ENCODE measurements at regions not wholly inside any gene's neighbourhood (a gene's known extent, or its start where the extent isn't known, plus 50 kb on each side); places are given as distances from the start of the nearest gene placed in this dataset.

GRCh38 chr6:47983491-47983890 lies 127.5 kb downstream of the PTCHD4 start:
- H3K9me3 Mint-ChIP-seq (ENCODE audit: insufficient read depth): no peaks in the 10 kb centered on the region
- no peaks in the 10 kb centered on the region for H3K27me3 Mint-ChIP-seq (ENCODE audit: low read depth)
- DNase-seq: no peak
- H3K4me3 Mint-ChIP-seq: no peak overlapping the region
- ChIA-PET CTCF (no interaction called here), POLR2A (no interaction called here)
- H3K4me1 Mint-ChIP-seq (ENCODE audit: low read depth): no peaks in the 10 kb centered on the region
- no peaks in the 10 kb centered on the region for H3K36me3 Mint-ChIP-seq (ENCODE audit: low read depth)
- no peak for ATAC-seq
- no peak overlapping the region for H3K27ac Mint-ChIP-seq

GRCh38 chr6:47977314-47977713 lies 133.7 kb downstream of the PTCHD4 start:
- no peak overlapping the region for H3K4me3 Mint-ChIP-seq
- CTCF ChIA-PET: no interaction called here
- POLR2A ChIA-PET: interaction anchor here (0.6 kb wide), 1 partner anchor 835 kb away, joined by 4 read pairs; no protein-coding TSS in a partner anchor
- H3K27ac Mint-ChIP-seq: no peak overlapping the region
- ATAC-seq (no peak), DNase-seq (no peak)
- no peaks in the 10 kb centered on the region for H3K4me1 Mint-ChIP-seq (ENCODE audit: low read depth)
- H3K9me3 Mint-ChIP-seq (ENCODE audit: insufficient read depth): no peaks in the 10 kb centered on the region
- no peaks in the 10 kb centered on the region for H3K27me3 Mint-ChIP-seq (ENCODE audit: low read depth)
- H3K36me3 Mint-ChIP-seq (ENCODE audit: low read depth): no peaks in the 10 kb centered on the region

GRCh38 chr6:47974106-47974505 lies 136.9 kb downstream of the PTCHD4 start:
- ChIA-PET POLR2A (no interaction called here), CTCF (no interaction called here)
- no peaks in the 10 kb centered on the region for H3K27me3 Mint-ChIP-seq (ENCODE audit: low read depth)
- H3K4me1 Mint-ChIP-seq (ENCODE audit: low read depth): no peaks in the 10 kb centered on the region
- ATAC-seq (no peak), DNase-seq (no peak)
- no peaks in the 10 kb centered on the region for H3K9me3 Mint-ChIP-seq (ENCODE audit: insufficient read depth)
- no peak overlapping the region for H3K4me3 Mint-ChIP-seq
- H3K27ac Mint-ChIP-seq: no peak overlapping the region
- H3K36me3 Mint-ChIP-seq (ENCODE audit: low read depth): no peaks in the 10 kb centered on the region

GRCh38 chr6:47970826-47971225 lies 140.2 kb downstream of the PTCHD4 start:
- Mint-ChIP-seq H3K4me1 (ENCODE audit: low read depth) (no peaks in the 10 kb centered on the region), H3K4me3 (no peak overlapping the region), H3K27me3 (ENCODE audit: low read depth) (no peaks in the 10 kb centered on the region), H3K36me3 (ENCODE audit: low read depth) (no peaks in the 10 kb centered on the region), H3K9me3 (ENCODE audit: insufficient read depth) (no peaks in the 10 kb centered on the region), H3K27ac (no peak overlapping the region)
- CTCF ChIA-PET: no interaction called here
- ATAC-seq (no peak), DNase-seq (no peak)
- POLR2A ChIA-PET: no interaction called here

GRCh38 chr6:47967843-47968242 lies 143.2 kb downstream of the PTCHD4 start:
- H3K27ac Mint-ChIP-seq: no peak overlapping the region
- ATAC-seq: no peak
- no peaks in the 10 kb centered on the region for H3K9me3 Mint-ChIP-seq (ENCODE audit: insufficient read depth)
- CTCF ChIA-PET: no interaction called here
- H3K4me1 Mint-ChIP-seq (ENCODE audit: low read depth): no peaks in the 10 kb centered on the region
- H3K27me3 Mint-ChIP-seq (ENCODE audit: low read depth): no peaks in the 10 kb centered on the region
- H3K36me3 Mint-ChIP-seq (ENCODE audit: low read depth): no peaks in the 10 kb centered on the region
- POLR2A ChIA-PET: no interaction called here
- no peak for DNase-seq
- H3K4me3 Mint-ChIP-seq: no peak overlapping the region

- no peaks in the 10 kb centered on the region for H3K36me3 Mint-ChIP-seq (ENCODE audit: low read depth)
- H3K27me3 Mint-ChIP-seq (ENCODE audit: low read depth): no peaks in the 10 kb centered on the region
- no peak overlapping the region for H3K27ac Mint-ChIP-seq
- no peaks in the 10 kb centered on the region for H3K9me3 Mint-ChIP-seq (ENCODE audit: insufficient read depth)
- POLR2A ChIA-PET: no interaction called here
- no peaks in the 10 kb centered on the region for H3K4me1 Mint-ChIP-seq (ENCODE audit: low read depth)
- CTCF ChIA-PET: no interaction called here
- ATAC-seq: no peak
- H3K4me3 Mint-ChIP-seq: no peak overlapping the region
- DNase-seq: no peak
These were observed 146.0 kb downstream of the PTCHD4 start for GRCh38 chr6:47964969-47965368.

- ATAC-seq (no peak), DNase-seq (no peak)
- POLR2A ChIA-PET: no interaction called here
- Mint-ChIP-seq H3K4me3 (no peak overlapping the region), H3K27ac (no peak overlapping the region), H3K9me3 (ENCODE audit: insufficient read depth) (no peaks in the 10 kb centered on the region), H3K4me1 (ENCODE audit: low read depth) (no peaks in the 10 kb centered on the region), H3K36me3 (ENCODE audit: low read depth) (no peaks in the 10 kb centered on the region), H3K27me3 (ENCODE audit: low read depth) (no peaks in the 10 kb centered on the region)
- CTCF ChIA-PET: no interaction called here
These were observed 158.4 kb downstream of the PTCHD4 start for GRCh38 chr6:47952640-47953039.

- Mint-ChIP-seq H3K4me3 (no peak overlapping the region), H3K27me3 (ENCODE audit: low read depth) (no peaks in the 10 kb centered on the region), H3K9me3 (ENCODE audit: insufficient read depth) (no peaks in the 10 kb centered on the region), H3K36me3 (ENCODE audit: low read depth) (no peaks in the 10 kb centered on the region), H3K4me1 (ENCODE audit: low read depth) (no peaks in the 10 kb centered on the region), H3K27ac (no peak overlapping the region)
- DNase-seq (no peak), ATAC-seq (no peak)
- CTCF ChIA-PET: no interaction called here
- POLR2A ChIA-PET: no interaction called here
These were observed 163.0 kb downstream of the OPN5 start for GRCh38 chr6:47944846-47945245.

- Mint-ChIP-seq H3K36me3 (ENCODE audit: low read depth) (no peaks in the 10 kb centered on the region), H3K9me3 (ENCODE audit: insufficient read depth) (no peaks in the 10 kb centered on the region), H3K4me3 (no peak overlapping the region), H3K27ac (no peak overlapping the region), H3K4me1 (ENCODE audit: low read depth) (no peaks in the 10 kb centered on the region), H3K27me3 (ENCODE audit: low read depth) (no peaks in the 10 kb centered on the region)
- ChIA-PET CTCF (no interaction called here), POLR2A (no interaction called here)
- DNase-seq (no peak), ATAC-seq (no peak)
These were observed 156.6 kb downstream of the OPN5 start for GRCh38 chr6:47938405-47938804.

- no peaks in the 10 kb centered on the region for H3K9me3 Mint-ChIP-seq (ENCODE audit: insufficient read depth)
- DNase-seq: no peak
- ATAC-seq: no peak
- H3K27me3 Mint-ChIP-seq (ENCODE audit: low read depth): no peaks in the 10 kb centered on the region
- ChIA-PET POLR2A (no interaction called here), CTCF (no interaction called here)
- no peaks in the 10 kb centered on the region for H3K4me1 Mint-ChIP-seq (ENCODE audit: low read depth)
- H3K4me3 Mint-ChIP-seq: no peak overlapping the region
- no peaks in the 10 kb centered on the region for H3K36me3 Mint-ChIP-seq (ENCODE audit: low read depth)
- no peak overlapping the region for H3K27ac Mint-ChIP-seq
These were observed 155.0 kb downstream of the OPN5 start for GRCh38 chr6:47936820-47937219.

GRCh38 chr6:47934023-47934422 lies 152.2 kb downstream of the OPN5 start:
- POLR2A ChIA-PET: no interaction called here
- CTCF ChIA-PET: no interaction called here
- Mint-ChIP-seq H3K4me1 (ENCODE audit: low read depth) (no peaks in the 10 kb centered on the region), H3K9me3 (ENCODE audit: insufficient read depth) (no peaks in the 10 kb centered on the region), H3K27me3 (ENCODE audit: low read depth) (no peaks in the 10 kb centered on the region), H3K36me3 (ENCODE audit: low read depth) (no peaks in the 10 kb centered on the region), H3K27ac (no peak overlapping the region), H3K4me3 (no peak overlapping the region)
- ATAC-seq (no peak), DNase-seq (no peak)

- no peaks in the 10 kb centered on the region for H3K4me1 Mint-ChIP-seq (ENCODE audit: low read depth)
- no peak for ATAC-seq
These were observed 150.7 kb downstream of the OPN5 start for GRCh38 chr6:47932575-47932974.

GRCh38 chr6:47924001-47924400 lies 142.2 kb downstream of the OPN5 start:
- ATAC-seq (no peak), DNase-seq (no peak)
- Mint-ChIP-seq H3K27me3 (ENCODE audit: low read depth) (no peaks in the 10 kb centered on the region), H3K4me1 (ENCODE audit: low read depth) (no peaks in the 10 kb centered on the region), H3K27ac (no peak overlapping the region), H3K36me3 (ENCODE audit: low read depth) (no peaks in the 10 kb centered on the region), H3K9me3 (ENCODE audit: insufficient read depth) (no peaks in the 10 kb centered on the region), H3K4me3 (no peak overlapping the region)
- POLR2A ChIA-PET: interaction anchor here (0.6 kb wide), 1 partner anchor 767 kb away, joined by 3 read pairs; no protein-coding TSS in a partner anchor
- CTCF ChIA-PET: no interaction called here

More at GRCh38 chr6:47932575-47932974, 150.7 kb downstream of the OPN5 start:
- Mint-ChIP-seq H3K9me3 (ENCODE audit: insufficient read depth) (no peaks in the 10 kb centered on the region), H3K27ac (no peak overlapping the region), H3K36me3 (ENCODE audit: low read depth) (no peaks in the 10 kb centered on the region), H3K27me3 (ENCODE audit: low read depth) (no peaks in the 10 kb centered on the region), H3K4me3 (no peak overlapping the region)
- DNase-seq: no peak
- POLR2A ChIA-PET: no interaction called here
- CTCF ChIA-PET: no interaction called here

All from activated CD8-positive, alpha-beta T cell treated with anti-CD3 and anti-CD28 coated beads, Interleukin-2, amount 10 ng/mL, durations not matched to agents 7 days and 5 days (primary cell).